ENCODE measurements at regions not wholly inside any gene's neighbourhood (a gene's known extent, or its start where the extent isn't known, plus 50 kb on each side); places are given as distances from the start of the nearest gene placed in this dataset.

GRCh38 chr20:57061051-57061900, 205.2 kb downstream of the BMP7 start:
- Histone ChIP-seq H3K4me2 (ENCODE audit: insufficient read depth, insufficient read length, low read length) (no peak overlapping the region), H2AFZ (ENCODE audit: low read length) (no peak overlapping the region), H3K14ac (ENCODE audit: insufficient read depth, low read length) (no peak overlapping the region), H2BK15ac (ENCODE audit: low read depth, low read length) (no peak overlapping the region), H4K5ac (ENCODE audit: insufficient read length, low read depth, low read length) (no peak overlapping the region), H3K27me3 (ENCODE audit: insufficient read depth, low read length) (no peaks in the 10 kb centered on the region), H2BK20ac (ENCODE audit: low read depth, low read length, poor library complexity, severe bottlenecking) (no peak overlapping the region), H3K23ac (ENCODE audit: insufficient read length, low read depth, low read length) (no peak overlapping the region), H3T11ph (ENCODE audit: low read length) (no peak overlapping the region), H3K4ac (ENCODE audit: low read depth, low read length) (no peak overlapping the region), H3K56ac (ENCODE audit: insufficient read length, low read depth, low read length) (no peak overlapping the region), H3K23me2 (ENCODE audit: insufficient read length, low read depth, low read length, poor library complexity, severe bottlenecking) (no peaks in the 10 kb centered on the region), H2BK5ac (ENCODE audit: insufficient read length, low read length) (no peak overlapping the region), H3K79me2 (ENCODE audit: insufficient read depth, low read length) (no peaks in the 10 kb centered on the region), H4K91ac (ENCODE audit: insufficient read length, low read depth, low read length) (no peak overlapping the region), H3K18ac (ENCODE audit: insufficient read length, low read depth, low read length) (no peak overlapping the region), H3K4me1 (ENCODE audit: insufficient read depth, low read length) (peaks cover 2% of the 10 kb centered on the region; the same call in 1 of the 2 replicates), H3K9ac (ENCODE audit: extremely low read depth, insufficient read length, low read length) (no peak overlapping the region), H3K79me1 (ENCODE audit: insufficient read depth, low read depth, low read length, poor library complexity, severe bottlenecking) (no peaks in the 10 kb centered on the region), H3K27ac (ENCODE audit: insufficient read length, low read depth, low read length) (no peak overlapping the region), H4K20me1 (ENCODE audit: control insufficient read depth, insufficient read depth, insufficient read length) (no peaks in the 10 kb centered on the region), H2BK12ac (ENCODE audit: insufficient read length, low read depth, low read length) (no peak overlapping the region), H2AK5ac (ENCODE audit: insufficient read length, low read length) (no peak overlapping the region), H4K8ac (replicated peaks; ENCODE audit: insufficient read length, low read depth, low read length) (no peak overlapping the region), H2BK120ac (ENCODE audit: low read depth, low read length, poor library complexity, severe bottlenecking) (no peak overlapping the region), H3K9me3 (ENCODE audit: control insufficient read depth, low read depth, low read length) (no peaks in the 10 kb centered on the region)
- H3K27ac Mint-ChIP-seq: no peak overlapping the region
- peak; percentile 81 for TF ChIP-seq CTCF (conservative IDR thresholded peaks at IDR 0.05)
- peak; percentile 78 for DNase-seq
- no peaks in the 10 kb centered on the region for H3K36me3 Mint-ChIP-seq (ENCODE audit: insufficient read depth in 1 of 3, low read depth in 3 of 3)
- no CpG with 5 or more reads among the region's 14 CpGs for WGBS (ENCODE audit: extremely low coverage, insufficient read length, low lambda C conversion rate)
- H3K4me1 Mint-ChIP-seq: peaks cover 14 to 16% of the 10 kb centered on the region in 2 experiments
- H3K27me3 Mint-ChIP-seq (ENCODE audit: low read depth): peaks cover 36% of the 10 kb centered on the region
- no peak overlapping the region for H3K4me3 Mint-ChIP-seq
- H3K9me3 Mint-ChIP-seq: no peaks in the 10 kb centered on the region
